Right kidney (tissue), 1 donor: ENCODE measurements at regions not wholly inside any gene's neighbourhood (a gene's known extent, or its start where the extent isn't known, plus 50 kb on each side); places are given as distances from the start of the nearest gene placed in this dataset.
"Not testable (repeated sequence)": the region's sequence is repeated elsewhere in the genome, so short reads cannot be mapped to it uniquely, and the experiment has no call there.

Experiments used
- DNase-seq: peaks from one replicate; pipeline ENCODE4 v3.0.0-alpha.2; 2016

DNA sequence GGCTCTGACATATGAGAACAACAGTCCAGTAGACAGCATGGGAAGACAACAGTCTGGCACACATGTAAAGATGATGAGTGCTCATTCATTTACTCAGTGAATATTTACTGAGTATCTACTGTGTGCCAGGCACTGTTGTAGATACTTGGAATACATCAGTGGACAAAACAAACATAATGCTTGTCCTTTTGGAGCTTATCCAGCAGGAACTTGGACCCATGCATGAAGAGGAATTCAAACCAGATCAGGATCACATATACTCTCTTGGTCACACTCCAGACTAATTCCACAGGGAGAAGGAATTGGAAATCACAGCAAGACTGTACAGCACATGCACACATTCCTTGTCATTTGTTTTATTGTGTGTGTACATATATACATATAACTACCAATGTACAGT is 217.6 kb upstream of the TTC29 start:
- no peak for DNase-seq

- DNase-seq: not testable (repeated sequence)
These were observed 222.5 kb upstream of the TTC29 start for GRCh38 chr4:147168200-147168599.

DNA sequence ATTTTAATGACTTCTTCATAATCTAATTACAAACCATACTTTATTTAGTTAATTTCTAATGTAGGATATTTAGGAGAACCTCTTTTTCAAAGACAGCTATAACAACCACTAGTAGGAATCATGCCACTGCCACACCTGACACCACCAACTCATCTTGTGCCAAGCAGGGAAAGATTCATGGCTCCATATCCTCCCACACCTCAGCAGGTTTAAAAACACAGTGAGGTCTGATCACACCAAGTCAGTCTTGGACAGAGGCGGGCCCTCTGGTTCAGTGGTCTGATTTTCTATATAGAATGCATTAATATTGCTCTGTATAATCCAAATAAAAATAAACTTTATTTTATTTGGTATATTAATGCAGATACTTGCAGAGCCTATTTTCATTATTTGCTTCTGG is 227.7 kb upstream of the TTC29 start:
- DNase-seq: no peak

- DNase-seq: peak; percentile 32
These were observed 228.3 kb upstream of the TTC29 start for GRCh38 chr4:147173797-147174432.

DNA sequence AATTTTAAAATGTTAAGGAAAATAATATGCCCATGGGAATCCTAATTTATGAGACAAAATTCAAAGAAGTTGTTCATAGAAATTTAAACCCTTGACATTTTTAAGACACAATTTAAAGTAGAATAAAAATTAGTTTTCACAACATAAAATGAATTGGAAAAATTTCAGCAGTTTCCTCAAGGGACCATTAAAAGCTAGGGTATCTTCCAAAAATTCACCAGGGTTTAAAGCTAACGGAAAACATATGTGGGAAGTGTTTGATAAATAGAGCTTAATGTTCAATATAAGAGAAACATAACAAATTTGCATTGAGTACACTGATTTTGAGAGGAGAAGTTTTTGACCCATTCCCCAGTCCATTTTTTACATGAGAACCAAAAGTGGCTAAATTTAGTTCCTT is 228.9 kb upstream of the TTC29 start:
- DNase-seq: peak; percentile 10

DNA sequence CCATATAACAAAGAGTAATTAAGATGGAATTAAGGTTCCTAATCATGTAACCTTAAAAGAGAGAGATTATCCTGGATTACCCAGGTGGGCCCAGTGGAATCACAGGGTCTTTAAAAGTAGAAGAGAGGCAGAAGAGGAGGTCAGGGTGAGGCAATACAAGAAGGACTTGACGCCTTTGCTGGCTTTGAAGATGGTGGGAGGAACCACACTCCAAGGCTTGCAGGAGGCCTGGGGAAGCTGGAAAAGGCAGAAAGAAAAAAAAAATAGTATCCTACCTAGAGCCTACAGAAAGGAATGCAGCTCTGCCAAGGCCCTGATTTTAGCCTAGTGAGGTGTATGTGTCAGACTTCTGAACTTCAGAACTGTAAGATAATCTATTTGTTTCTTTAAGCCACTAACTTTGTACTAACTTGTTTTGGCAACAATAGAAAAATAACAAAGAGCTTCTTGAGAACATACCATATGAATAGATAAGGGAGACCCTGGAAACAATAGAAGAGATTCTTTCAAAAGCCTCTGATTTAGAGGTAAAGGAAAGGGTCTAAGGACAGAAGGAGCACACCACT is 229.9 kb upstream of the TTC29 start:
- DNase-seq: no peak

GRCh38 chr4:147182041-147182440 is 236.4 kb upstream of the TTC29 start:
- DNase-seq: no peak

DNA sequence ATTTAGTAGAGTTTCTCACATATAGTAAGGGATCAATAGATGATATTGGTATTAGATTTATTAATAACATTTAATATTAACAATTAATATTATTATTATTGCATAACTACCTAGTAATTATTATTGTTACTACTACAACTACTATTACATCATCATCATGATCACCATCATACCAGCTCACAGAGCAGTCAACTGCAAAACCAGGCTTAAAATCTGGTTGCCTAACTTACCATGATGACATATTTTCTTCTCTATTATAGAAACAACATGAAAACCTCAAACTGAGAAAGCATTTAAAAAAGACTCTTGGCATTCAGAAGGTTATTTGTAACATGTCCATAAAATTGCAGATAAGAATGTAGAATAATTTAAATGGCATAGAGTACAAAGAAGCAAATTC is 247.0 kb upstream of the TTC29 start:
- no peak for DNase-seq

GRCh38 chr4:147194114-147194513 is 248.4 kb upstream of the TTC29 start:
- peak; percentile 5 for DNase-seq

- peak; percentile 14 for DNase-seq
These were observed 248.9 kb upstream of the TTC29 start for GRCh38 chr4:147194604-147195003.

DNA sequence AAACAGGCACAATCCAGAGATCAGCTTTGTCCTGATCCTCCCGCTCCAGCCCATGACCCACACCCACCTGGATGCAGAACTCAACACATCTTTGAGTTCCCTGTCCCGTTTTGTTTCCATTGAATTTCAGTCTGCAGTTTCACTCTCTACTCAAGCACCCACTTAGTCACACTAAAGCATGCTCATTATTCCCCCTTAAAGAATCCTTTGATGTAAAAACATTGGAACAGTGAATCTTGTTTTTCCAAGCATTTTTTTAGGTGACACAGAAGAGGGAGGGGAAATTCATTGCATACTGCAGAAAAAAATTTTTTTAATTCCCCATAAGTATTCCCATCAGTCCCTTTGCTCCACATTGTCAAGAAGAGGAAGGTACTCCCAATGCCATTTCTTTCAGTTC is 249.7 kb upstream of the TTC29 start:
- no peak for DNase-seq

- DNase-seq: no peak
These were observed 252.9 kb upstream of the TTC29 start for GRCh38 chr4:147198411-147199051.

DNA sequence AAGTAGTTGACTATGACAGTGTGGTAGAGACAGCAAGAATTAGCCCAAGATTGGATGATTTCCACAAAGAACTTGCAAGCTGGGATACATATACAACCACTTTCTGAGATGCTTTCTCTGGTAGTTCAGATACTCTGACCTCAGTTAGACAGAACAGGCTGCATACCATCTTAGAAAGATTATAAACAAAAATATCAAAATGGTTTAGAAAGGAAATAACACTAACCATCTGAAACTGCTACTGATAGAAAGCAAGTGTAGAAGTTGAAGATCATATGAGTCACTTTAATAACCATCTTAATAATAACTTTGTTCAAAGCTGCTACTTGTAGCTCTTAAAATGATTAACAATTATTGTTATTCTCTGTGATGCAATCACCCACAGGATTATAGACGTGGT is 255.4 kb upstream of the TTC29 start:
- no peak for DNase-seq

- DNase-seq: no peak
These were observed 261.1 kb upstream of the TTC29 start for GRCh38 chr4:147206807-147207206.

DNA sequence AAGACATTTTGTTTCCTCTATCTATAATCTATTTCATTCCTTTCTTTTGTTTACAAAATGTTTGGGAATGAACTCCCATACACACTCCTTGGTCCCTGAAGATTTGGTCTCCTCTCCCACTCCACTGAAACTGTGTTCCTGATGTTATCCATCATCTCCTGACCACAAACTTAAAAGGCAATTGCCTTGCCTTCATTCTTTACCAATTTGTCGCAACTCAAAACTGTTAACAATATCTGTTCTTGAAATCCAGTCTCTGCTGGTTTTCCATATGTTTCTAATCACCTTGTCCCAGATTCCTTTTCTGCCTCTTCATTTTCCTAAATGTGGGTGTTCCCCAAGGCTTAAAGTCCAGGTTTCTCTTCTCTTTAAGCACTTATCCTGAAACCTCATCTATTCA is 262.2 kb upstream of the TTC29 start:
- DNase-seq: no peak

- DNase-seq: no peak
These were observed 263.2 kb upstream of the EDNRA start for GRCh38 chr4:147217655-147218054.

GRCh38 chr4:147219145-147219544 is 261.8 kb upstream of the EDNRA start:
- DNase-seq: no peak

GRCh38 chr4:147220833-147221232 is 260.1 kb upstream of the EDNRA start:
- no peak for DNase-seq

GRCh38 chr4:147222906-147223305 is 258.0 kb upstream of the EDNRA start:
- no peak for DNase-seq

- DNase-seq: no peak
These were observed 257.3 kb upstream of the EDNRA start for GRCh38 chr4:147223576-147223975.

DNA sequence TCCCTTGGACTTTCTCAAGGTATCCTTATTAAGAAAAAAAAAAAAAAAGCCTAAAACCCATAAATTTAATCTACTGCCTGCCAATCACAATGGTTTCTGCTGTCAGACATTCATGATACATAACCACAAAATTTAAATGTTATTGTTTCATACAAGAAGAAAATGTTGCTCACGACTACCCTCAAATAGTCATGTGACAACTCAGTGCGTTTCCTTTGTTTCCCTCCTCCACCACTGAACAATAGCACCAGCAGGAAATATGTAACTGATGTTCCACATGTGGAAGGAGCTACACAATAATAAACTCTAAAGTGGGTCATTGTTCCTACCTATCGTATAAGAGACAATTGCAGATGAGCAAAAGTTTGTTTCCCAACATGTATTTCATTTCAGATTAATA is 244.1 kb upstream of the EDNRA start:
- DNase-seq: no peak

GRCh38 chr4:147244786-147245185 is 236.1 kb upstream of the EDNRA start:
- DNase-seq: no peak

- DNase-seq: no peak
These were observed 234.8 kb upstream of the EDNRA start for GRCh38 chr4:147246096-147246495.

DNA sequence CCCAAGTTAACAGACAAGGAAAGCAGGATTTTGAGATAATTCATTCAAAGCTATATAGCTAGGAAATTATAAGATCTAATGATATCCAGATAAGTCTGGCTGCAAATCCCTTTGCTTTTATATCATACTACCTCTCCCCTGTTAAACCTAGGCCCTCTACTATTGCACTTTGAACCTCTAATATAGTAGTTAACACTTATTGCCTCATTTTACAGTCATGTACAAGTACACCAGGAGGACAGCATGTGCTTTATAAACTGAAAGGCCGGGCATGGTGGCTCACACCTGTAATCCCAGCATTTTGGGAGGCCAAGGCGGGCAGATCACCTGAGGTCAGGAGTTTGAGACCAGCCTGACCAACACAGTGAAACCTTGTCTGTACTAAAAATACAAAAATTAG is 234.4 kb upstream of the EDNRA start:
- DNase-seq: not testable (repeated sequence)
